SK-N-SH treated with all-trans-retinoic acid at 6 μM for 48 hours (cell line): ENCODE measurements at regions not wholly inside any gene's neighbourhood (a gene's known extent, or its start where the extent isn't known, plus 50 kb on each side); places are given as distances from the start of the nearest gene placed in this dataset.

Source experiments
- ATAC-seq: fragments of 200-7000 bp; cut with Tn5 transposase; 3 replicates; pipeline ENCODE4 v1.9.1; 2020; ENCODE audit warnings: mild to moderate bottlenecking, moderate library complexity
- BACH2 ChIP-seq: fragments of 250-450 bp; sonication (Bioruptor Pico); IDR thresholded peaks from 2 replicates; pipeline ENCODE4 v1.9.0; 2021; ENCODE audit warnings: mild to moderate bottlenecking, borderline replicate concordance
- CSDC2 ChIP-seq: fragments of 250-450 bp; sonication (Bioruptor Pico); IDR thresholded peaks from 2 replicates; pipeline ENCODE4 v1.5.0; 2020; ENCODE audit warnings: mild to moderate bottlenecking, moderate library complexity
- ESRRG ChIP-seq: fragments of 250-450 bp; sonication (Bioruptor Pico); IDR thresholded peaks from 2 replicates; pipeline ENCODE4 v1.6.1; 2021; ENCODE audit warnings: mild to moderate bottlenecking
- GLIS3 ChIP-seq: fragments of 250-450 bp; sonication (Bioruptor Pico); IDR thresholded peaks from 2 replicates; pipeline ENCODE4 v1.5.0; 2020; ENCODE audit warnings: mild to moderate bottlenecking, moderate library complexity
- ISL1 ChIP-seq: fragments of 250-450 bp; sonication (Bioruptor Pico); IDR thresholded peaks from 2 replicates; pipeline ENCODE4 v2.1.2; 2022; ENCODE audit warnings: mild to moderate bottlenecking, moderate library complexity
- OSR1 ChIP-seq: fragments of 250-450 bp; sonication (Bioruptor Pico); IDR thresholded peaks from 2 replicates; pipeline ENCODE4 v1.8.0; 2022; ENCODE audit warnings: moderate library complexity, mild to moderate bottlenecking, inconsistent platforms
- PPARA ChIP-seq: fragments of 250-450 bp; sonication (Bioruptor Pico); IDR thresholded peaks from 2 replicates; pipeline ENCODE4 v1.5.0; 2020; ENCODE audit warnings: mild to moderate bottlenecking, borderline replicate concordance
- SNAI2 ChIP-seq: fragments of 250-450 bp; sonication (Bioruptor Pico); IDR thresholded peaks from 2 replicates; pipeline ENCODE4 v1.5.0; 2020; ENCODE audit warnings: mild to moderate bottlenecking, moderate library complexity
- TCF4 ChIP-seq: fragments of 250-450 bp; sonication (Bioruptor Pico); IDR thresholded peaks from 2 replicates; pipeline ENCODE4 v1.8.0; 2021; ENCODE audit warnings: mild to moderate bottlenecking, moderate library complexity, borderline replicate concordance
- TOX ChIP-seq: fragments of 250-450 bp; sonication (Bioruptor Pico); IDR thresholded peaks from 2 replicates; pipeline ENCODE4 v1.8.0; 2021; ENCODE audit warnings: mild to moderate bottlenecking, moderate library complexity, borderline replicate concordance
- ZC3H10 ChIP-seq: fragments of 250-450 bp; sonication (Bioruptor Pico); IDR thresholded peaks from 2 replicates; pipeline ENCODE4 v1.5.1; 2021; ENCODE audit warnings: mild to moderate bottlenecking, moderate library complexity
- ZFP3 ChIP-seq: fragments of 250-450 bp; sonication (Bioruptor Pico); IDR thresholded peaks from 2 replicates; pipeline ENCODE4 v1.5.0; 2020; ENCODE audit warnings: mild to moderate bottlenecking, moderate library complexity
- ZFP30 ChIP-seq: fragments of 450-650 bp; formaldehyde crosslinking; IDR thresholded peaks from 2 replicates; pipeline ENCODE4 v1.5.0; 2022; ENCODE audit warnings: mild to moderate bottlenecking, moderate library complexity
- ZNF565 ChIP-seq: fragments of 450-650 bp; formaldehyde crosslinking; conservative IDR thresholded peaks from 2 replicates; pipeline ENCODE4 v1.5.0; 2020; ENCODE audit warnings: low read depth, mild to moderate bottlenecking, moderate library complexity
- ZNF70 ChIP-seq: fragments of 450-650 bp; formaldehyde crosslinking; IDR thresholded peaks from 2 replicates; pipeline ENCODE4 v1.5.0; 2020; ENCODE audit warnings: mild to moderate bottlenecking, moderate library complexity
- ZNF8 ChIP-seq: fragments of 450-650 bp; formaldehyde crosslinking; IDR thresholded peaks from 2 replicates; pipeline ENCODE4 v1.5.0; 2020; ENCODE audit warnings: mild to moderate bottlenecking, moderate library complexity
- TF ChIP-seq, protein P1 (sequence below): fragments of 250-450 bp; sonication (Bioruptor Pico); IDR thresholded peaks from 2 replicates; pipeline ENCODE4 v1.8.0; 2021; ENCODE audit warnings: low read depth, mild to moderate bottlenecking, moderate library complexity, borderline replicate concordance
- TF ChIP-seq, protein P2 (sequence below): fragments of 250-450 bp; sonication (Bioruptor Pico); IDR thresholded peaks from 2 replicates; pipeline ENCODE4 v1.5.0; 2020; ENCODE audit warnings: mild to moderate bottlenecking, moderate library complexity
- TF ChIP-seq, protein P3 (sequence below): fragments of 250-450 bp; sonication (Bioruptor Pico); IDR thresholded peaks from 2 replicates; pipeline ENCODE4 v1.8.0; 2020; ENCODE audit warnings: mild to moderate bottlenecking, moderate library complexity, borderline replicate concordance
- TF ChIP-seq, protein P4 (sequence below): fragments of 250-450 bp; sonication (Bioruptor Pico); IDR thresholded peaks from 2 replicates; pipeline ENCODE4 v1.5.1; 2020; ENCODE audit warnings: low read depth, mild to moderate bottlenecking, moderate library complexity

DNA sequence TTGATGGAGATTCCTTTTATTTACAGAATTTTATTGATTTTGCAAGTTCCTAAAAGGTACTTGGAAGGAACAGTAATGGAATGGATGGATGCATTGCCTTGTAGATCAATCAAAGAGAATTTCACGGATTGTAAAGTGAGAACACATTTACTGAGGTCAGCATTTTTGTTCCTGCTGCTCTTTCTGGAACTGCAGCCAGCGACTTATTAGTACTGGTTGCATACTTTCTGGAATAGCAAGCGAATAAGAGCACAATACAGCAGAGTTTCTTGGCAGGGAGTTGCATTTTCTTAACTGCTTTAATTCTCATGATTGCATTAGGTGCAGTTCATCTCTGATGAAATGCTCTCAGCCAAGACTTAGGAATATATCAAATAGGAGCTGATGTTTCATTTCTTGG is 106.1 kb upstream of the CHODL start:
- no peak for ATAC-seq
- TF ChIP-seq ZFP30 (CRISPR knock-in tag) (no peak), PPARA (CRISPR knock-in tag) (no peak), BACH2 (no peak), ZNF70 (CRISPR knock-in tag) (no peak), OSR1 (CRISPR knock-in tag) (no peak)

DNA sequence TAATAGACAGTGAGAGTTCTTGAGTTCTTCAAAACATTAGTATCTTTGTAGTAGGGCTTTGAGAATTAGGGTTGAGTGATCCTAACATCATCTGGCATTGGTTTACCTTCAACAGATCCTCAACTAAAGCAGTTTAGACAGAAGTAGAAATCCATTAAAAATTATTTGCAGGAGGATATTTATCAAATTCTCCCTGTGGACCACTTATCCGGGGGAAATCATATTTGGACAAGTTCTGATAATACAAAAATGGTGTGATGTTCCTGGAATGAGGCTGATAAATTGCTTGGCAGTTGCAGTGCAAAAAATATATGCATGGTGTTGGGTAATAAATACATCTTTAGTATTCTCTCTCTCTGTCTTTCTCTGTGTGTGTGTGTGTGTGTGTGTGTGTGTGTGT is 115.1 kb upstream of the CHODL start:
- ATAC-seq, result no peak
- no peak for TF ChIP-seq PPARA (CRISPR knock-in tag)
- TF ChIP-seq SNAI2, result no peak
- TF ChIP-seq ZFP3 (CRISPR knock-in tag), result no peak
- no peak for TF ChIP-seq ISL1
- no peak for TF ChIP-seq ESRRG (CRISPR knock-in tag)

DNA sequence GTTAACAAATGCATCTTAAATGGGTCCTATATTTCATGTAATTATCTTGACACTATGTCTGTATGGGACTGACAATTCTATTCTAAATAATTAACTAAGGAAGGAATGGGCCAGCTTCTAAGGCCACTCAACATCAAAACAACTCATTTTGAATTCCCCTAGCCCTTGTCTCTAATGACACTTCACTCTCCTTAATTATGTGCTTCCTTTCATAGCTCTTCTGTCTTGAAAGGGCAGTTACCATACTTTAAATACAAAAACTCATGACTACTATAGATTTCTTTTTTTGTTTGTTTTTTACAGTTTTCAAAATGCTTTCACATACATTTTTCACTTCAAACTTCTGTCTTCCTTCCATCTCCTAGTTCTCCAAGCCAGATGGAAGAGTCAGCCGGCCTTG is 126.1 kb upstream of the CHODL start:
- TF ChIP-seq, protein P1, sequence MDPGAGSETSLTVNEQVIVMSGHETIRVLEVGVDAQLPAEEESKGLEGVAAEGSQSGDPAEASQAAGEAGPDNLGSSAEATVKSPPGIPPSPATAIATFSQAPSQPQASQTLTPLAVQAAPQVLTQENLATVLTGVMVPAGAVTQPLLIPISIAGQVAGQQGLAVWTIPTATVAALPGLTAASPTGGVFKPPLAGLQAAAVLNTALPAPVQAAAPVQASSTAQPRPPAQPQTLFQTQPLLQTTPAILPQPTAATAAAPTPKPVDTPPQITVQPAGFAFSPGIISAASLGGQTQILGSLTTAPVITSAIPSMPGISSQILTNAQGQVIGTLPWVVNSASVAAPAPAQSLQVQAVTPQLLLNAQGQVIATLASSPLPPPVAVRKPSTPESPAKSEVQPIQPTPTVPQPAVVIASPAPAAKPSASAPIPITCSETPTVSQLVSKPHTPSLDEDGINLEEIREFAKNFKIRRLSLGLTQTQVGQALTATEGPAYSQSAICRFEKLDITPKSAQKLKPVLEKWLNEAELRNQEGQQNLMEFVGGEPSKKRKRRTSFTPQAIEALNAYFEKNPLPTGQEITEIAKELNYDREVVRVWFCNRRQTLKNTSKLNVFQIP (CRISPR knock-in tag), result no peak
- no peak for TF ChIP-seq ZFP3 (CRISPR knock-in tag)
- TF ChIP-seq GLIS3, result no peak
- no peak for TF ChIP-seq SNAI2
- TF ChIP-seq, protein P2, sequence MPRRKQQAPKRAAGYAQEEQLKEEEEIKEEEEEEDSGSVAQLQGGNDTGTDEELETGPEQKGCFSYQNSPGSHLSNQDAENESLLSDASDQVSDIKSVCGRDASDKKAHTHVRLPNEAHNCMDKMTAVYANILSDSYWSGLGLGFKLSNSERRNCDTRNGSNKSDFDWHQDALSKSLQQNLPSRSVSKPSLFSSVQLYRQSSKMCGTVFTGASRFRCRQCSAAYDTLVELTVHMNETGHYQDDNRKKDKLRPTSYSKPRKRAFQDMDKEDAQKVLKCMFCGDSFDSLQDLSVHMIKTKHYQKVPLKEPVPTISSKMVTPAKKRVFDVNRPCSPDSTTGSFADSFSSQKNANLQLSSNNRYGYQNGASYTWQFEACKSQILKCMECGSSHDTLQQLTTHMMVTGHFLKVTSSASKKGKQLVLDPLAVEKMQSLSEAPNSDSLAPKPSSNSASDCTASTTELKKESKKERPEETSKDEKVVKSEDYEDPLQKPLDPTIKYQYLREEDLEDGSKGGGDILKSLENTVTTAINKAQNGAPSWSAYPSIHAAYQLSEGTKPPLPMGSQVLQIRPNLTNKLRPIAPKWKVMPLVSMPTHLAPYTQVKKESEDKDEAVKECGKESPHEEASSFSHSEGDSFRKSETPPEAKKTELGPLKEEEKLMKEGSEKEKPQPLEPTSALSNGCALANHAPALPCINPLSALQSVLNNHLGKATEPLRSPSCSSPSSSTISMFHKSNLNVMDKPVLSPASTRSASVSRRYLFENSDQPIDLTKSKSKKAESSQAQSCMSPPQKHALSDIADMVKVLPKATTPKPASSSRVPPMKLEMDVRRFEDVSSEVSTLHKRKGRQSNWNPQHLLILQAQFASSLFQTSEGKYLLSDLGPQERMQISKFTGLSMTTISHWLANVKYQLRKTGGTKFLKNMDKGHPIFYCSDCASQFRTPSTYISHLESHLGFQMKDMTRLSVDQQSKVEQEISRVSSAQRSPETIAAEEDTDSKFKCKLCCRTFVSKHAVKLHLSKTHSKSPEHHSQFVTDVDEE (CRISPR knock-in tag), result no peak
- TF ChIP-seq CSDC2 (CRISPR knock-in tag), result no peak
- TF ChIP-seq ZC3H10 (CRISPR knock-in tag), result no peak
- TF ChIP-seq ZNF565 (CRISPR knock-in tag), result no peak
- TF ChIP-seq TCF4 (CRISPR knock-in tag), result no peak
- TF ChIP-seq ZNF70 (CRISPR knock-in tag), result no peak
- TF ChIP-seq TOX, result no peak
- no peak for TF ChIP-seq OSR1 (CRISPR knock-in tag)
- no peak for TF ChIP-seq ZFP30 (CRISPR knock-in tag)
- TF ChIP-seq ESRRG (CRISPR knock-in tag), result no peak
- TF ChIP-seq, protein P3, sequence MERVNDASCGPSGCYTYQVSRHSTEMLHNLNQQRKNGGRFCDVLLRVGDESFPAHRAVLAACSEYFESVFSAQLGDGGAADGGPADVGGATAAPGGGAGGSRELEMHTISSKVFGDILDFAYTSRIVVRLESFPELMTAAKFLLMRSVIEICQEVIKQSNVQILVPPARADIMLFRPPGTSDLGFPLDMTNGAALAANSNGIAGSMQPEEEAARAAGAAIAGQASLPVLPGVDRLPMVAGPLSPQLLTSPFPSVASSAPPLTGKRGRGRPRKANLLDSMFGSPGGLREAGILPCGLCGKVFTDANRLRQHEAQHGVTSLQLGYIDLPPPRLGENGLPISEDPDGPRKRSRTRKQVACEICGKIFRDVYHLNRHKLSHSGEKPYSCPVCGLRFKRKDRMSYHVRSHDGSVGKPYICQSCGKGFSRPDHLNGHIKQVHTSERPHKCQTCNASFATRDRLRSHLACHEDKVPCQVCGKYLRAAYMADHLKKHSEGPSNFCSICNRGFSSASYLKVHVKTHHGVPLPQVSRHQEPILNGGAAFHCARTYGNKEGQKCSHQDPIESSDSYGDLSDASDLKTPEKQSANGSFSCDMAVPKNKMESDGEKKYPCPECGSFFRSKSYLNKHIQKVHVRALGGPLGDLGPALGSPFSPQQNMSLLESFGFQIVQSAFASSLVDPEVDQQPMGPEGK, result no peak
- no peak for TF ChIP-seq ISL1
- TF ChIP-seq, protein P4, sequence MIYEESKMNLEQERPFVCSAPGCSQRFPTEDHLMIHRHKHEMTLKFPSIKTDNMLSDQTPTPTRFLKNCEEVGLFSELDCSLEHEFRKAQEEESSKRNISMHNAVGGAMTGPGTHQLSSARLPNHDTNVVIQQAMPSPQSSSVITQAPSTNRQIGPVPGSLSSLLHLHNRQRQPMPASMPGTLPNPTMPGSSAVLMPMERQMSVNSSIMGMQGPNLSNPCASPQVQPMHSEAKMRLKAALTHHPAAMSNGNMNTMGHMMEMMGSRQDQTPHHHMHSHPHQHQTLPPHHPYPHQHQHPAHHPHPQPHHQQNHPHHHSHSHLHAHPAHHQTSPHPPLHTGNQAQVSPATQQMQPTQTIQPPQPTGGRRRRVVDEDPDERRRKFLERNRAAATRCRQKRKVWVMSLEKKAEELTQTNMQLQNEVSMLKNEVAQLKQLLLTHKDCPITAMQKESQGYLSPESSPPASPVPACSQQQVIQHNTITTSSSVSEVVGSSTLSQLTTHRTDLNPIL, result no peak
- TF ChIP-seq, all 23 proteins: peak for 0
- ATAC-seq, result no peak

DNA sequence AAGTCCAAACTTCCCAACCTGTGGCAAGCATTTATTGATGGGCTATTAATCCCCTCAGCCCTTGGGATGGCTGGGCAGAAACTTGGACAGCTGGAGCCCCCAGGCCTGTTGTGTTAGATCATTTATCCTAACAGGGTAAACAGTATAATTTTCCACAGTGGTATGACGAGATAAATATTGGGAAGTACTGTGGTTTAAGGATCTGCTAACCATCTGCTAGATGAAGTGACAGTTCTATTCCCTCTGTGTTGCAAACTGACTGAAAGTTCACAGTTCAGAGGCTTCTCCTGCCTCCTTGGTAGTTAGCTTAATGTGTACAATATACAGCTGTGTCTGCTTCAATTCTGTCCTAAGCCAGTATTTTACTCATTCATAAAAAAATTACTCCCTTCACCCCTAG is 127.5 kb upstream of the CHODL start:
- no peak for ATAC-seq
- TF ChIP-seq ZNF565 (CRISPR knock-in tag), result no peak
- TF ChIP-seq, protein P3, result no peak
- no peak for TF ChIP-seq ZNF8 (CRISPR knock-in tag)
- no peak for TF ChIP-seq CSDC2 (CRISPR knock-in tag)
- no peak for TF ChIP-seq ZC3H10 (CRISPR knock-in tag)
- no peak for TF ChIP-seq ZNF70 (CRISPR knock-in tag)
